Prostate gland (tissue), 2 donors: ENCODE measurements at regions not wholly inside any gene's neighbourhood (a gene's known extent, or its start where the extent isn't known, plus 50 kb on each side); places are given as distances from the start of the nearest gene placed in this dataset.

ENCODE experiments used
- DNase-seq: peaks from one replicate; pipeline ENCODE4 v3.0.0-alpha.2; 2019; ENCODE audit warnings: low spot score
- H3K27ac ChIP-seq, 2 donors: fragments of 200-600 bp; sonication (generic); 2 replicates each; pipeline ENCODE4 v1.5.1; 2017 to 2019
- H3K27me3 ChIP-seq: fragments of 200-600 bp; sonication (generic); replicated peaks from 2 replicates; pipeline ENCODE4 v1.5.1; 2019; ENCODE audit not compliant: insufficient read depth
- H3K36me3 ChIP-seq, 2 donors: fragments of 200-600 bp; sonication (generic); 1 replicate in 1 of 2; 2 replicates in 1 of 2; pipeline versions ENCODE4 v1.5.1 to v1.8.1; 2017 to 2019
- H3K4me1 ChIP-seq: fragments of 200-600 bp; sonication (generic); replicated peaks from 2 replicates; pipeline ENCODE4 v1.5.1; 2019
- H3K4me3 ChIP-seq, 2 donors: fragments of 200-600 bp; sonication (generic); 2 replicates each; pipeline ENCODE4 v1.5.1; 2017 to 2019
- H3K9me3 ChIP-seq: fragments of 200-600 bp; sonication (generic); 2 replicates; pipeline ENCODE4 v1.5.1; 2017
- POLR2A ChIP-seq: fragments of 450-650 bp; IDR thresholded peaks from one replicate; pipeline ENCODE4 v1.6.1; 2016; ENCODE audit warnings: antibody characterized with exemption, mild to moderate bottlenecking
- POLR2AphosphoS5 ChIP-seq: sonication (generic); formaldehyde crosslinking; IDR thresholded peaks from one replicate; pipeline ENCODE4 v1.6.1; 2017; ENCODE audit warnings: antibody characterized with exemption
- WGBS: methylation state at CpG from one replicate; pipeline ENCODE4 v1.1.5; 2018; 5-methylcytosine and 5-hydroxymethylcytosine counted together
- intact Hi-C: fragments of 100-400 bp; cut with DNase I; formaldehyde crosslinking; loops from one replicate; pipeline ENCODE4 v1.14.2; 2022
- TF ChIP-seq, protein P1 (sequence below), 4 experiments: fragments of 200-600 bp in 2 of 4; fragments of 450-650 bp in 2 of 4; sonication (generic) in 2 of 4; IDR thresholded peaks; 1 replicate in 3 of 4; 2 replicates in 1 of 4; pipeline ENCODE4 v1.5.1; 2016 to 2019; ENCODE audit warnings: antibody characterized with exemption in 4 of 4, mild to moderate bottlenecking in 2 of 4, moderate library complexity in 2 of 4

DNA sequence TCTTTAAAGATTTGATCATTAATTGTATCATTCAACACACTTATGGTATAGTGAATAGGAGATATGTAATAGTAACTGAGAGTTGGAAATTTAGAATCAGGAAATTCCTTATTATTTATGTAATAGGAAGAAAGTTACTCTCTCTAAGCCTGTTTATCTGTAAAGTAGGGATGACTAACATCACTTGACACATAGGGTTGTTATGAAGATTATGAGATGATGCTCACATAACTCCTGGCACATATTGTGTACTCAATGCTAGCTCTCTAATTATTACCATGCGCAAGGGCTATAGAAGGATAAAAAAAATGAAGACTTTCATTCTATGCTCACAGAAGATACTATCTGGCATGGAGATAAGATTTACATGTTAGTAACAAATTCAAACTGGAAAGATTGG is 149.9 kb downstream of the ISOC1 start:
- no peaks in the 10 kb centered on the region for H3K27me3 ChIP-seq
- H3K4me1 ChIP-seq = no peaks in the 10 kb centered on the region
- no peak overlapping the region for H3K27ac ChIP-seq
- WGBS = 97% methylated on average over 1 of the region's 1 CpG
- intact Hi-C loops = no loop called here
- no peak overlapping the region for H3K4me3 ChIP-seq
- H3K9me3 ChIP-seq = no peaks in the 10 kb centered on the region
- DNase-seq = no peak
- H3K36me3 ChIP-seq = no peaks in the 10 kb centered on the region
- no peak for TF ChIP-seq POLR2A
- no peak for TF ChIP-seq POLR2AphosphoS5
- TF ChIP-seq, protein P1, sequence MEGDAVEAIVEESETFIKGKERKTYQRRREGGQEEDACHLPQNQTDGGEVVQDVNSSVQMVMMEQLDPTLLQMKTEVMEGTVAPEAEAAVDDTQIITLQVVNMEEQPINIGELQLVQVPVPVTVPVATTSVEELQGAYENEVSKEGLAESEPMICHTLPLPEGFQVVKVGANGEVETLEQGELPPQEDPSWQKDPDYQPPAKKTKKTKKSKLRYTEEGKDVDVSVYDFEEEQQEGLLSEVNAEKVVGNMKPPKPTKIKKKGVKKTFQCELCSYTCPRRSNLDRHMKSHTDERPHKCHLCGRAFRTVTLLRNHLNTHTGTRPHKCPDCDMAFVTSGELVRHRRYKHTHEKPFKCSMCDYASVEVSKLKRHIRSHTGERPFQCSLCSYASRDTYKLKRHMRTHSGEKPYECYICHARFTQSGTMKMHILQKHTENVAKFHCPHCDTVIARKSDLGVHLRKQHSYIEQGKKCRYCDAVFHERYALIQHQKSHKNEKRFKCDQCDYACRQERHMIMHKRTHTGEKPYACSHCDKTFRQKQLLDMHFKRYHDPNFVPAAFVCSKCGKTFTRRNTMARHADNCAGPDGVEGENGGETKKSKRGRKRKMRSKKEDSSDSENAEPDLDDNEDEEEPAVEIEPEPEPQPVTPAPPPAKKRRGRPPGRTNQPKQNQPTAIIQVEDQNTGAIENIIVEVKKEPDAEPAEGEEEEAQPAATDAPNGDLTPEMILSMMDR (IDR thresholded peaks at IDR 0.05) = no peak

DNA sequence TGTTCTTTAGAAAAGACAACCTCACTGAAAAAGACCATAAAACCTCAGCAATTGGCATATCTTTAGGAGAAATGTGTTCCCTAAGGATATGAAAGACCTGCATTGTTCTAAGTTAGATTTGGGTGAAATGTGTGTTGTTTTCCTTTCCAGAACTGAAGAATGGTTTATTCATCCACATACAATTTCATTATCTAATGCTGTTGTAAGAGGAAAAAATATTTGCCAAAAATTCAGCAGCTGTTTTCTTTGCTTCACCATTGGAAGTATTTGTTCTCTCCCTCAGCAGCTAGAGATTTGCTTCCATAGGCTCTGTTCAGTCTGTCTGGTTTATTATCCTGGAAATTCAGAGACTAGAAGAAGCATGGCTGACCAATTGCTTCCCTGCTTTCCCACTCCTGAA is 150.9 kb downstream of the ISOC1 start:
- no peaks in the 10 kb centered on the region for H3K9me3 ChIP-seq
- no peaks in the 10 kb centered on the region for H3K27me3 ChIP-seq
- no peaks in the 10 kb centered on the region for H3K4me1 ChIP-seq
- no peaks in the 10 kb centered on the region for H3K36me3 ChIP-seq
- TF ChIP-seq, protein P1 (IDR thresholded peaks at IDR 0.05) = no peak
- TF ChIP-seq POLR2A (no peak), POLR2AphosphoS5 (no peak)
- no peak overlapping the region for H3K27ac ChIP-seq
- no peak overlapping the region for H3K4me3 ChIP-seq
- DNase-seq = no peak
- intact Hi-C loops = no loop called here

DNA sequence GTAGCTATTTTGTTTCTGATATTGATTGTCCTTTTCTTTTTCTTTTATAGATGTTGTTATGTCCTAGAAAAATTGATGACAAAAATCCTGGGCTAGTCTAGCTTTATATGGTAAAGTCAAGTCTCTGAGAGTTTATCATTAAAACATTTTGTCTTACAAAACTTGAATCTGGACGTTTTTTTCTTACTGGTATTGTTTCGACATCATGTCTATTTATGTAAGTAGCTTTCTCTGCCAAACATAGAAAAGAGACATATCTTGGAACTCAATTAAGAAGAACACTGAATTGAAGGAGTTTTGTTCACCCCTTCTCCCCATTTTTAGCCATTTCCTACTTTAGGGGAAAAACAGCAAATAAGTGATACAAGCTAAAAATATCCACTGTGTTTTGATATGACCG is 151.5 kb downstream of the ISOC1 start:
- Histone ChIP-seq H3K4me1 (no peaks in the 10 kb centered on the region), H3K9me3 (no peaks in the 10 kb centered on the region), H3K27me3 (no peaks in the 10 kb centered on the region), H3K36me3 (no peaks in the 10 kb centered on the region), H3K27ac (no peak overlapping the region), H3K4me3 (no peak overlapping the region)
- no peak for DNase-seq
- TF ChIP-seq POLR2A = no peak
- TF ChIP-seq, protein P1 (IDR thresholded peaks at IDR 0.05) = no peak
- TF ChIP-seq POLR2AphosphoS5 = no peak
- 51% methylated on average over 3 of the region's 3 CpGs for WGBS
- intact Hi-C loops = no loop called here

DNA sequence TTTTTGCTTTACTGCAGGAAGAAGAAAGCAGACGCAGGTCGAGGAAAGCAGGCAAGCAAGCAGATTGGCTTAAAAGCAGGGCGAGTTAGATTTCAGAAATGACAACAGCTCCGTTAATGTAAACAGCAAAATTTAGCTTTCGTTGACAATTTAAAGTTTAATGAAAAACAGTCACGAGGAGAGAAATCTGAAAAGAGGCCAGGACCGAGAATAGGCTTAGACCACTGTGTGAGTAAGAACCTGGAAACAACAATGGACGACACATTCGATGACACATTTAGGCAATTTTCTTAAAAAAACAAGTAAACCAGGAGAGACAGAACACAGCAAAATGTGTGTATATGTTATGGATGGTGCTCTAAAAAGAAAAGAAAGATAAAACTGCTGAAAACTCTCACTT is 155.3 kb downstream of the ISOC1 start:
- Histone ChIP-seq H3K4me1 (no peaks in the 10 kb centered on the region), H3K9me3 (no peaks in the 10 kb centered on the region), H3K27me3 (no peaks in the 10 kb centered on the region), H3K36me3 (no peaks in the 10 kb centered on the region), H3K4me3 (no peak overlapping the region), H3K27ac (no peak overlapping the region)
- intact Hi-C loops = no loop called here
- DNase-seq = no peak
- TF ChIP-seq, protein P1 (IDR thresholded peaks at IDR 0.05) = no peak
- TF ChIP-seq POLR2AphosphoS5 = no peak
- no peak for TF ChIP-seq POLR2A
- WGBS = 37% methylated on average over 9 of the region's 9 CpGs

DNA sequence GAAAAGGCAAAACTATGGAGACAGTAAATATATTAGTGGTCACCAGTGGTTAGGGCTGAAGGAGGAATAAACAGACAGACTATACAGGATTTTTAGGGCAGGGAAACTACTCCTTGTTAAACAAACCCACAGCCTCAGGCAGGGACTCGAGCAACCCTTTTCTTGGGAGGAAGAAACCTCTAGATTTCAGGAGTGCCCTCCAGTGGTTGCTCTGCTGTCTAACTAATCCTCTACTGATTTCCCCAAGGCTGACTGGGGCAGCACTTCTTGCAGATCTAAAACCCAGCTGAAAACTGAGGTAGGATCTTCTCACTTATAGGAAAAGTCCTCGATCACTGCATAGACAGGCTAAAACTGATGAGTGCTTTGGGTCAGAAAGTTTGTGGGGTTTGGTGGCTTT is 176.8 kb downstream of the ISOC1 start:
- WGBS = 43% methylated on average over 2 of the region's 2 CpGs
- H3K27ac ChIP-seq = no peak overlapping the region
- TF ChIP-seq POLR2AphosphoS5 (no peak), POLR2A (no peak)
- TF ChIP-seq, protein P1 (IDR thresholded peaks at IDR 0.05) = no peak
- intact Hi-C loops = no loop called here
- no peaks in the 10 kb centered on the region for H3K4me1 ChIP-seq
- no peak for DNase-seq
- no peaks in the 10 kb centered on the region for H3K27me3 ChIP-seq
- H3K36me3 ChIP-seq = no peaks in the 10 kb centered on the region
- no peak overlapping the region for H3K4me3 ChIP-seq
- no peaks in the 10 kb centered on the region for H3K9me3 ChIP-seq
